ENCODE measurements at regions not wholly inside any gene's neighbourhood (a gene's known extent, or its start where the extent isn't known, plus 50 kb on each side); places are given as distances from the start of the nearest gene placed in this dataset.
"Not testable (repeated sequence)": the region's sequence is repeated elsewhere in the genome, so short reads cannot be mapped to it uniquely, and the experiment has no call there.

GRCh38 chrX:3905522-3906258 lies 192.2 kb upstream of the PRKX start:
- not testable (repeated sequence) for DNase-seq (ENCODE audit: low read depth); H3K4me3 ChIP-seq (ENCODE audit: low read depth, low read length)

GRCh38 chrX:3902222-3902621 lies 188.8 kb upstream of the PRKX start:
- not testable (repeated sequence) for H3K4me3 ChIP-seq (ENCODE audit: low read depth, low read length); DNase-seq (ENCODE audit: low read depth)

GRCh38 chrX:3896755-3897154 lies 183.3 kb upstream of the PRKX start:
- not testable (repeated sequence) for H3K4me3 ChIP-seq (ENCODE audit: low read depth, low read length); DNase-seq (ENCODE audit: low read depth)

- H3K4me3 ChIP-seq (ENCODE audit: low read depth, low read length); DNase-seq (ENCODE audit: low read depth): not testable (repeated sequence)
Measured at GRCh38 chrX:3882553-3882920, 169.1 kb upstream of the PRKX start.

- H3K4me3 ChIP-seq (ENCODE audit: low read depth, low read length); DNase-seq (ENCODE audit: low read depth): not testable (repeated sequence)
Measured at GRCh38 chrX:3881898-3882552, 168.6 kb upstream of the PRKX start.

GRCh38 chrX:3881255-3881895 lies 167.9 kb upstream of the PRKX start:
- H3K4me3 ChIP-seq (ENCODE audit: low read depth, low read length); DNase-seq (ENCODE audit: low read depth): not testable (repeated sequence)

GRCh38 chrX:3876393-3876792 lies 162.9 kb upstream of the PRKX start:
- DNase-seq (ENCODE audit: low read depth); H3K4me3 ChIP-seq (ENCODE audit: low read depth, low read length): not testable (repeated sequence)

- not testable (repeated sequence) for DNase-seq (ENCODE audit: low read depth); H3K4me3 ChIP-seq (ENCODE audit: low read depth, low read length)
Measured at GRCh38 chrX:3875638-3876037, 162.2 kb upstream of the PRKX start.

GRCh38 chrX:3872226-3872879 lies 158.9 kb upstream of the PRKX start:
- H3K4me3 ChIP-seq (ENCODE audit: low read depth, low read length); DNase-seq (ENCODE audit: low read depth): not testable (repeated sequence)

- H3K4me3 ChIP-seq (ENCODE audit: low read depth, low read length); DNase-seq (ENCODE audit: low read depth): not testable (repeated sequence)
Measured at GRCh38 chrX:3867067-3867831, 153.8 kb upstream of the PRKX start.

GRCh38 chrX:3858332-3858731 lies 144.9 kb upstream of the PRKX start:
- DNase-seq (ENCODE audit: low read depth); H3K4me3 ChIP-seq (ENCODE audit: low read depth, low read length): not testable (repeated sequence)

- peak overlapping the region; percentile 48; the same call in 1 of the 2 replicates for H3K4me3 ChIP-seq (ENCODE audit: low read depth, low read length)
- DNase-seq (ENCODE audit: low read depth), result not testable (repeated sequence)
Measured at GRCh38 chrX:3843522-3844145, 130.2 kb upstream of the PRKX start.

GRCh38 chrX:3842822-3843521 lies 129.5 kb upstream of the PRKX start:
- DNase-seq (ENCODE audit: low read depth), result not testable (repeated sequence)
- H3K4me3 ChIP-seq (ENCODE audit: low read depth, low read length), result peak overlapping the region; percentile 55

- not testable (repeated sequence) for H3K4me3 ChIP-seq (ENCODE audit: low read depth, low read length); DNase-seq (ENCODE audit: low read depth)
Measured at GRCh38 chrX:3838754-3839153, 125.3 kb upstream of the PRKX start.

- DNase-seq (ENCODE audit: low read depth); H3K4me3 ChIP-seq (ENCODE audit: low read depth, low read length): not testable (repeated sequence)
Measured at GRCh38 chrX:3837958-3838643, 124.7 kb upstream of the PRKX start.

- not testable (repeated sequence) for H3K4me3 ChIP-seq (ENCODE audit: low read depth, low read length); DNase-seq (ENCODE audit: low read depth)
Measured at GRCh38 chrX:3837211-3837610, 123.8 kb upstream of the PRKX start.

- not testable (repeated sequence) for DNase-seq (ENCODE audit: low read depth); H3K4me3 ChIP-seq (ENCODE audit: low read depth, low read length)
Measured at GRCh38 chrX:3833761-3834542, 120.5 kb upstream of the PRKX start.

Data from GM12864 (cell line).